Loucy (cell line): ENCODE measurements at regions not wholly inside any gene's neighbourhood (a gene's known extent, or its start where the extent isn't known, plus 50 kb on each side); places are given as distances from the start of the nearest gene placed in this dataset.

Experiments used
- EZH2phosphoT487 ChIP-seq: fragments of 200-600 bp; IDR thresholded peaks from 2 replicates; pipeline ENCODE4 v1.6.1; 2018; ENCODE audit warnings: antibody characterized with exemption, mild to moderate bottlenecking, moderate library complexity, borderline replicate concordance
- TF ChIP-seq, protein P1 (sequence below): fragments of 200-600 bp; sonication (generic); conservative IDR thresholded peaks from 2 replicates; pipeline ENCODE4 v1.5.1; 2014; ENCODE audit warnings: mild to moderate bottlenecking, antibody characterized with exemption, low read length

DNA sequence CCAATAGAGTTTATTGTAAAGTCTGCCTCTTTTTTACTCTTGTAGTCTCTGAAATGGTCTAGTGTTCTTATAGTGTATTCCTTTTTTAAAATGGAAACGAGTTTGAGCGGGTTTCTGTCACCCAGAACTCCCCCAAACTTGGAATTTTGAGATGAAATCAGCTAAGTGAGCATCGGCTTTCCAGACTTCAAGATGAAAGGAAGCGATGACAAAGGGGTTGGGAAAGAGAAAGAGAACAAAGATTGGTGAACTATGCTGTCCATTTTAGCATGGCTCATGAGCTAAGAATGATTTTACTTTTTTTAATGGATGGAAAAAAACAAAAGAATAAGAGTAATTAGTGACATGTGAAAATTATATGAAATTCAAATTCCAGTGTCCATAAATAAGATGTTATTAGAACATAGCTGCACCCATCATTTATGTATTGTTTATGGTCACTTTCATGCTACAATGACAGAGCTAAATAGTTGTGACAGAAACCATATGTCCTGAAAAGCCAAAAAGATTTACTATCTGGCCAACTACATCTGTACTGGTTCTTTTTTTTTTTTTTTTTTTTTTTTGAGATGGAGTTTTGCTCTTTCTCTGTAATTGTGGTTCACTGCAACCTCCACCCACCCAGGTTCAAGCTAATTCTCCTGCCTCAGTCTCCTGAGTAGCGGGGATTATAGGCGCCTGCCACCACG is 52.7 kb upstream of the PDZRN3 start:
- TF ChIP-seq, protein P1, sequence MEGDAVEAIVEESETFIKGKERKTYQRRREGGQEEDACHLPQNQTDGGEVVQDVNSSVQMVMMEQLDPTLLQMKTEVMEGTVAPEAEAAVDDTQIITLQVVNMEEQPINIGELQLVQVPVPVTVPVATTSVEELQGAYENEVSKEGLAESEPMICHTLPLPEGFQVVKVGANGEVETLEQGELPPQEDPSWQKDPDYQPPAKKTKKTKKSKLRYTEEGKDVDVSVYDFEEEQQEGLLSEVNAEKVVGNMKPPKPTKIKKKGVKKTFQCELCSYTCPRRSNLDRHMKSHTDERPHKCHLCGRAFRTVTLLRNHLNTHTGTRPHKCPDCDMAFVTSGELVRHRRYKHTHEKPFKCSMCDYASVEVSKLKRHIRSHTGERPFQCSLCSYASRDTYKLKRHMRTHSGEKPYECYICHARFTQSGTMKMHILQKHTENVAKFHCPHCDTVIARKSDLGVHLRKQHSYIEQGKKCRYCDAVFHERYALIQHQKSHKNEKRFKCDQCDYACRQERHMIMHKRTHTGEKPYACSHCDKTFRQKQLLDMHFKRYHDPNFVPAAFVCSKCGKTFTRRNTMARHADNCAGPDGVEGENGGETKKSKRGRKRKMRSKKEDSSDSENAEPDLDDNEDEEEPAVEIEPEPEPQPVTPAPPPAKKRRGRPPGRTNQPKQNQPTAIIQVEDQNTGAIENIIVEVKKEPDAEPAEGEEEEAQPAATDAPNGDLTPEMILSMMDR = no peak
- TF ChIP-seq EZH2phosphoT487 = no peak
